Right lobe of liver (tissue), 6 donors: ENCODE measurements at regions not wholly inside any gene's neighbourhood (a gene's known extent, or its start where the extent isn't known, plus 50 kb on each side); places are given as distances from the start of the nearest gene placed in this dataset.

Source experiments
- ATAC-seq, 4 donors: fragments of 200-7000 bp; cut with Tn5 transposase; one replicate each; pipeline ENCODE4 v1.9.1; 2020; ENCODE audit warnings: mild to moderate bottlenecking in 4 of 4, moderate library complexity in 4 of 4
- DNase-seq, 3 donors: peaks; one replicate each; pipeline ENCODE4 v3.0.0-alpha.2; 2020
- H3K27ac ChIP-seq, 3 donors: fragments of 200-600 bp; one replicate each; pipeline ENCODE4 v1.8.0; 2022
- H3K27me3 ChIP-seq, 2 donors: fragments of 200-600 bp; one replicate each; pipeline ENCODE4 v1.8.0; 2022
- H3K36me3 ChIP-seq, 4 donors: fragments of 200-600 bp; sonication (generic) in 1 of 4; one replicate each; pipeline versions ENCODE4 v1.5.1 to v1.8.0; 2017 to 2022; ENCODE audit warnings: control low read depth in 1 of 4
- H3K4me1 ChIP-seq, 4 donors: fragments of 200-600 bp; sonication (generic) in 1 of 4; one replicate each; pipeline versions ENCODE4 v1.5.1 to v1.8.0; 2017 to 2022; ENCODE audit warnings: control low read depth in 1 of 4
- H3K4me3 ChIP-seq, 3 donors: fragments of 200-600 bp; one replicate each; pipeline ENCODE4 v1.8.0; 2022
- H3K9me3 ChIP-seq, 4 donors: fragments of 200-600 bp; sonication (generic) in 1 of 4; one replicate each; pipeline versions ENCODE4 v1.5.1 to v1.8.0; 2017 to 2022; ENCODE audit warnings: control low read depth in 1 of 4
- CTCF ChIP-seq, 4 donors: fragments of 200-600 bp in 3 of 4; fragments of 450-650 bp in 1 of 4; IDR thresholded peaks; one replicate each; pipeline versions ENCODE4 v1.5.1 to v1.8.0; 2016 to 2022; ENCODE audit warnings: antibody characterized with exemption in 4 of 4, mild to moderate bottlenecking in 2 of 4
- POLR2A ChIP-seq: fragments of 450-650 bp; IDR thresholded peaks from one replicate; pipeline ENCODE4 v1.6.1; 2017; ENCODE audit warnings: antibody characterized with exemption, mild to moderate bottlenecking
- WGBS: methylation state at CpG from one replicate; pipeline ENCODE4 v1.1.6; 2018; ENCODE audit warnings: low coverage, low lambda C conversion rate; ENCODE audit not compliant: insufficient coverage; ENCODE audit errors: missing lambda C conversion rate; 5-methylcytosine and 5-hydroxymethylcytosine counted together
- intact Hi-C, 2 donors: fragments of 100-400 bp; cut with DNase I; formaldehyde crosslinking; loops; one replicate each; pipeline versions ENCODE4 v1.11.2 to v1.14.1; 2022
- donor health status: DM: no; HTN: yes; CAD: no.
- donor health status: DM: no; HTN: no; CAD: no.
- donor health status: DM: no; HTN: no; CAD: no.
- donor health status: DM: no; HTN: yes; CAD: no.
- donor health status: DM: no; HTN: yes; CAD: no.

GRCh38 chr5:41587668-41588067, 77.3 kb upstream of the PLCXD3 start:
- no peak for ATAC-seq
- H3K4me3 ChIP-seq, result no peak overlapping the region
- intact Hi-C loops, result no loop called here
- no peak for TF ChIP-seq POLR2A
- no peak for TF ChIP-seq CTCF (IDR thresholded peaks at IDR 0.05)
- 89% methylated on average over 10 of the region's 17 CpGs for WGBS
- no peaks in the 10 kb centered on the region for H3K4me1 ChIP-seq
- H3K27me3 ChIP-seq, result no peaks in the 10 kb centered on the region
- H3K9me3 ChIP-seq, result no peaks in the 10 kb centered on the region
- DNase-seq, result no peak
- H3K27ac ChIP-seq, result no peak overlapping the region
- no peaks in the 10 kb centered on the region for H3K36me3 ChIP-seq

- TF ChIP-seq CTCF (IDR thresholded peaks at IDR 0.05), result no peak
- TF ChIP-seq POLR2A, result no peak
- no peaks in the 10 kb centered on the region for H3K36me3 ChIP-seq
- 83% methylated on average over 1 of the region's 1 CpG for WGBS
- H3K4me1 ChIP-seq, result no peaks in the 10 kb centered on the region
- no peaks in the 10 kb centered on the region for H3K27me3 ChIP-seq
- ATAC-seq, result no peak
- H3K27ac ChIP-seq, result no peak overlapping the region
- no peak for DNase-seq
- intact Hi-C loops, result no loop called here
- no peaks in the 10 kb centered on the region for H3K9me3 ChIP-seq
- no peak overlapping the region for H3K4me3 ChIP-seq
Measured at GRCh38 chr5:41575110-41575779, 64.8 kb upstream of the PLCXD3 start.

- DNase-seq (no peak), ATAC-seq (no peak)
- WGBS, result 73% methylated on average over 2 of the region's 2 CpGs
- Histone ChIP-seq H3K4me3 (no peak overlapping the region), H3K36me3 (no peaks in the 10 kb centered on the region), H3K9me3 (no peaks in the 10 kb centered on the region), H3K27me3 (no peaks in the 10 kb centered on the region), H3K4me1 (no peaks in the 10 kb centered on the region), H3K27ac (no peak overlapping the region)
- TF ChIP-seq CTCF (IDR thresholded peaks at IDR 0.05) (no peak), POLR2A (no peak)
- intact Hi-C loops, result no loop called here
Measured at GRCh38 chr5:41574391-41574790, 64.0 kb upstream of the PLCXD3 start.
